SK-N-SH (cell line): ENCODE measurements at regions not wholly inside any gene's neighbourhood (a gene's known extent, or its start where the extent isn't known, plus 50 kb on each side); places are given as distances from the start of the nearest gene placed in this dataset.

Experiments
- FOXM1 ChIP-seq: IDR thresholded peaks from 2 replicates; pipeline ENCODE4 v1.4.0; 2012; ENCODE audit warnings: low read depth, mild to moderate bottlenecking
- GATA2 ChIP-seq: sonication (generic); formaldehyde crosslinking; IDR thresholded peaks from 2 replicates; pipeline ENCODE4 v1.5.0; 2020; ENCODE audit warnings: mild to moderate bottlenecking, missing genetic modification reagents
- TF ChIP-seq, protein P1 (sequence below): fragments of 200-600 bp; sonication (generic); IDR thresholded peaks from 2 replicates; pipeline ENCODE4 v1.6.1; 2017; ENCODE audit warnings: antibody characterized with exemption, mild to moderate bottlenecking, moderate library complexity

DNA sequence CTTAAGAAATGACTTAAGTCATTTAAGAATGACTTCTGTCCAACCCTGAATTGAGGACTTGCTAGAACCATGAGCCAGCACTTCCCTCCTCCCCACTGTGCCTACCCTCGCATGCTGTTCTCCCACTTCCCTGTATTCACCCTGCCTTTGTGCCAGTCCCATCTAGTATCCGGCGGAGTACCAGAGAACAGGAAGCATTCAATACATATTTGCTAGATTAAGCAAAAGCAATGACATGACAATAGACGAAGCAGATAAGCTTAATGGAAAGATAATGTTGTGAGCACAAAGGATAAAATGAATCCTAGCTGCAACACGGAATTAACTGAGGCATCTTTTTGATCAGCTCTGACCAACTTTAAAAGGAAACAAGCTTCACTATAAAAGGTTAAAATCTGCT, 328.5 kb downstream of the TDRD15 start:
- TF ChIP-seq GATA2 (CRISPR knock-in tag) = peak; percentile 94
- TF ChIP-seq, protein P1, sequence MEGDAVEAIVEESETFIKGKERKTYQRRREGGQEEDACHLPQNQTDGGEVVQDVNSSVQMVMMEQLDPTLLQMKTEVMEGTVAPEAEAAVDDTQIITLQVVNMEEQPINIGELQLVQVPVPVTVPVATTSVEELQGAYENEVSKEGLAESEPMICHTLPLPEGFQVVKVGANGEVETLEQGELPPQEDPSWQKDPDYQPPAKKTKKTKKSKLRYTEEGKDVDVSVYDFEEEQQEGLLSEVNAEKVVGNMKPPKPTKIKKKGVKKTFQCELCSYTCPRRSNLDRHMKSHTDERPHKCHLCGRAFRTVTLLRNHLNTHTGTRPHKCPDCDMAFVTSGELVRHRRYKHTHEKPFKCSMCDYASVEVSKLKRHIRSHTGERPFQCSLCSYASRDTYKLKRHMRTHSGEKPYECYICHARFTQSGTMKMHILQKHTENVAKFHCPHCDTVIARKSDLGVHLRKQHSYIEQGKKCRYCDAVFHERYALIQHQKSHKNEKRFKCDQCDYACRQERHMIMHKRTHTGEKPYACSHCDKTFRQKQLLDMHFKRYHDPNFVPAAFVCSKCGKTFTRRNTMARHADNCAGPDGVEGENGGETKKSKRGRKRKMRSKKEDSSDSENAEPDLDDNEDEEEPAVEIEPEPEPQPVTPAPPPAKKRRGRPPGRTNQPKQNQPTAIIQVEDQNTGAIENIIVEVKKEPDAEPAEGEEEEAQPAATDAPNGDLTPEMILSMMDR = no peak
- TF ChIP-seq FOXM1 = no peak
